ENCODE measurements at regions not wholly inside any gene's neighbourhood (a gene's known extent, or its start where the extent isn't known, plus 50 kb on each side); places are given as distances from the start of the nearest gene placed in this dataset.
A peak's percentile ranks its signal among the peaks of the same experiment; 100 is the strongest.

- no peak for DNase-seq
Measured at GRCh38 chr7:25852211-25852938, 299.6 kb upstream of the NFE2L3 start.

DNA sequence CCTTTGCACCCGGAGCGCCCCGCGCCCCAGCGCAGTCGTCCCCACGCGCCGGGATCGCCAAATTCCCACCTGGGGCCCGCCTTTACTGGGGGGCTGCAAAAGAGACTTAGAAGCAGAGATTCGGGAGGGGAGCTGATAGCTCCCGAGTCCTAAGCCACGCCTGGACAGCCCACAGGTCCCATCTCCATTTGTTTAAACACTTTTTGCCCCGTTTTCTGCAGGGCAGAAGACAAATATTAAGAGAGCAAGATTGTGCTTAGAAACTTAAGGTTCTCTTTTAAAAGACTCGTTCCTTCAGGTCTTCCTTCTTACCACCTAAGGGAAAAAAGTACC is 299.1 kb upstream of the NFE2L3 start:
- DNase-seq: no peak

- no peak for DNase-seq
Measured at GRCh38 chr7:25853314-25853713, 298.7 kb upstream of the NFE2L3 start.

DNA sequence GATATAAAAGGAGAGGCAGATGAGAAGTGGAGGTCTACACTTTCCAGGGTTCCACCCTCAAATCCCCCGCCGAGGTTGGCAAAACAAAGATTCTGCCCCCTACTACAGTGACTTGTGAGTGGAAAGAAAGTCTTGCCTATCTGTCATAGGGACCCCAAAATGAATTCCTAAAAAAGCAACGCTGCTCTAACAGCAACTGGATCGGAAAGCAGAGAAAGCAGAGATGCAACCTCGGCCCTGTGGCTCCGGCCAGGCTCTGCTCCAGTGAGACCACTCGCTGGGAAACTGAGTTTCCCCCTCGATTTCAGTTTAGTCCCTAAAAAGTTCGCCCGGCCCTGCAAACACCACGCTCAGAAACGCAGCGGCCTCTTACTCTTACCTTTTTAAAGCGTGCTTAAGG is 297.9 kb upstream of the NFE2L3 start:
- no peak for DNase-seq

- peak in 1 of 5 donors; percentile 88 for DNase-seq
Measured at GRCh38 chr7:25854608-25855497, 297.1 kb upstream of the NFE2L3 start.

GRCh38 chr7:25855854-25856782 is 295.9 kb upstream of the NFE2L3 start:
- no peak for DNase-seq

DNA sequence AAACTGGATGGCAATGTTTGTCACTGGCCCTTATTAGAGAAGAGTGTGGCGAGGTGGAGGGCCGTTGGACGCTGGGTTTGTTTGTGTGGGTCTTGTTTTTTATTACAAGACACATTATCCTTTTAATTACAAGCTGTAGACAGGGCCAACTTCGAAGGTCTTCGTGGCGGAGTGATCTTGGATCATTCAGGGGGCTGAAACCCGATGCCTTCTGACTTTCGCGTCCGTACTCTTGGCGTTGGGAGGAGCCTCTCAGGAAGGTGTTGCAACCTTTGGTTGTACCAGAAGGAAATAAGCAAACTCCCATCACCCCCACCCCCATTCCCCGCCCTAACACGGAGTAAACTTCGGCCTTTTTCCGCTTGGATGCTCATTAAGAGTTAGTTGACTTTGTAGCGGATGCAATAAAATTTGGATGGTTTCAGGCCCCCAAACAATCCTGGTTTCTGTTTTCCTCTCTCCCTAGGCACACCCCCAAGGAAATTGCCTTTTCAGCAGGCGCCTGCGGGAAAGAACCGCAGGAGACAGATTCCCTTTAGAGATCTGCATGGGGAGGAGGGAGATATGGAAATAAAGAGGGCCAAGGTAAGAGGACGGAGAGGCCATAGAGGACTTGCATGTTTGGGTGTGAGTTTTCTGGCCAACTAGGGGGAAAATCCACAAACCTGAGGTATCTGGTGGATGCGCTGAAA is 294.5 kb upstream of the NFE2L3 start:
- no peak for DNase-seq

DNA sequence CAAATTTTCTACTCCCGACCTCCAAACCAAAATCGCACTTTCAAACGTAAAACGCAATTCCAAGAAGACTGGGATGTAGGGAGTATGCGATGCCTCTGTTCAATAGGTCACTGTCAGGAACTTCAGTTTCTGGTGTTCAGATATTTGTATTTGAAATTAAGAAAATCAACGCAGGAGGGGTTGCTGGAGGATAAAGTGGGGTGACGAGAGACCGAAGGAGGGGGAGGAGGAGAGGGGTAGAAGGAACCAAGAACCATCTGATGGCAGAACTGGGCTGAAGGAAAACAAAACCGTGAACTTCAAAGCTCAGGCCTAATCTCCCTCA is 293.8 kb upstream of the NFE2L3 start:
- no peak for DNase-seq

DNA sequence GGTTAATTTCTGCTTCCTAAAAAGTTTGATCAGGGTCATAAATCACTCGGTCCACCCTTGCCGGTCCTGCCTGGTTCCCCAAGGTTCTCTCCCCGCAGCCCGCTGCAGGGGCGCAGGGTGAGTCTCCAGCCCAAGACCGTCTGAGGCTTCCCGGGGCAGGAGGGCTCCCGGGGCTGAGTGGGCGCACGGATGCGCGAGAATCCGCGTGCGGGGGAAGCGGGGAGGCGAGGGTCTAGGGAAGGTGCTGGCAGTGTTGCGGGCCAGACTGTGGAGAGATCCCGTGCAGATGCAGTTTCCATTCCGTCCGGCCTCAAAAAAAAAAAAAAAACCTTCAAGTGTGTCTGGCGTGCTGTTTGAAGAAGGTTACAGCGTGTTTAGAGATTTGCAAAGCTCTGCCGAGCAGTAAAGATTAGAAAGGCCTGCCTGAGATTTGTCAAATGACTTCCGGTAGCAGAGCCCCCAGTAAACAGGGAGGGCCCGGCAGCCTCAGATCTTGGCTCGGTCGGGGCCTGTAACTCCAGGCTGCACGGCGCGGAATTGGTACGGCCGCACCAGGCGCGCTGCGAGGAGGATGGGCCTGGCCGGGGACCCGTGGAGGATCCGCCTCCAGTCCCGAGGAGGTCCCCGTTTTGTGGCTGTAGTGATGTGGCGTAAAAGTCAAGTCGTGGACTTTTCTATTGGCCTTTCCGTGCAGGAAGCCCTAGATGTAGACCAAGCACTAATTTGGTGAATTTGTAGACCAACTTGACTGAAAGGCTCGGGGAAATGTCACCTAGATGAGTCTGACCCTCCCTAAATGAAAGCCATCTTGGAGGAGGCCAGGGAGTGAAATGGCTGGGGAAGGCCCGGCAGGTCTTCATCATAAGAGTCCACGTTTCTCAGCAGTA is 293.2 kb upstream of the NFE2L3 start:
- peak in 1 of 5 donors; percentile 23 for DNase-seq

DNA sequence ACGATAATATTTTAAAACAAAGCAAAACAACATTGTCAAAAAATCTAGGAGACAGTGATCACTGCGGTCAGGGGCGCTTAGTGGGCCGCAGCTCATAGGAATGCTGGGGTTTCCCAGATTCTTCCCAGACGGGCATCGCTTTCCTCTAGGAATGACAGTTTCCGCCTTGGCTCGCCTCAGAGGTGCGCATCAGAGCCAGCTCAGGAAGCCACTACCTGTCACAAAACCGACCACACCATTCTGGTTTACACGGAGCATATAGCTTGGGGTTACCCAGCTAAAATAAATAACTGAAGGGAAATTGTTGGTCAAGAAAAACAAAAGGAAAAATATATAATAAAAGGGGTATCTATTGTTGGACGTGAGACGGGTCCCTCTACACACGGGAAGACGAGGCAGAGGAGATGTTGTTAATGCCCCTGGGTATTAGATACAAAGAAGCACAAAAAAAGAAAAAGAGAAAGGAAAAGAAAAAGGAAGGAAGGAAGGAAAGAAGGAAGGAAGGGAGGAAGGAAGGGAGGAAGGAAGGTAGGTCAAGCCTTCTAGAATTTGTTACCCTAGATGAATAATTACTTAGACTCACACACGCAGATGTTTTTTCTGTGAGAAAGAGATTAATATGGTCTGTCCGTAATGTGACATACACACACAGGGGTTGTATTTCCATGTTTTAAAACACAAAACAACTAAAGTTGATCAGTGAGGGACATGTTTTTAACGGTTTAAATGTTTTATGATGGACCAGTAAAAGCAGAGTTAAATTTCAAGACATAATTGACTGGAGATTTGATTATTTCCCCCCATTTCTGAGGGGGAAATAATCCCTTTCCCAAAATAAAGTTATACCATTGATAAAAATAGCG is 292.4 kb upstream of the NFE2L3 start:
- DNase-seq: no peak

DNA sequence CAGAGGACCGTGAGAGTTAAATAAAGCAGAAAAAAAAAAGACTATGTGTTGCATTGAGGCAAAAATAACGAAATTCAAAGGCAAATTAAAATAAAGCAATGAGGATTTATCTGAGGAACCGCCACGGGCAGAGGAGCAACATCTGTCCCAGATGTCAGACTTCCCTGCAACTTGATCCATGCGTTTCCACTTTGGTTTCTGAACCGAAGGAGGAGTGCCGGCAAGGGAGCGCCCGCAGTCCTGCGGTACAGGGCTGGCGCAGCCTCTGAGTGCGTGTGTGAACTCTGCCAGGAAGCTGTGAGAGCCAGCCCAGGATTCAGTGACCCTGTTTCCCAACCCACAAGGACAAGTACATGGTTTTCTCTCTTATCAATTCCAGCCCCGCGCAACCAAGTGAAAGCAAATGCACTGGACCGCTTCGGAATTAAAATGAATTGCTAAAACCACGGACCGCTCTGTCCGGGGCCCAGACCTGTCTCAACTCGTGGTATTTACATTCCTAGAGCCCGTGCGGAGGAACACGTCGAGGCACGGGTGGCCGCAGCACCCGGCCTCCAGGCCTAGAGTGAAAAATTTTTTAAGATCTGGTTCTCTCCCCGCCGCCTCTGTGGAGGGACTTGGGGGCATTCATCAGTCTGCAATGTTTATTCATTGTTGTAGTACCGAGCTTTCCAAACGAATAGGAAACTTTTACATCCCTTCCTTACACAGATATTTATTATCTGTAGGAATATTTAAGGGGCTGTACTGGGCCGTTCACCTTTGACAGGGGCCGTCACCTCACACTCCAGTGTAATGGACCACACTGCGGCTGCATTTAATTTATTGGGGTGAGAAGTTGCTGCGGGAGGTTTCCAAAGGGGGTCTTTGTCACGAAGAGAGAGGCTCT is 291.5 kb upstream of the NFE2L3 start:
- no peak for DNase-seq

DNA sequence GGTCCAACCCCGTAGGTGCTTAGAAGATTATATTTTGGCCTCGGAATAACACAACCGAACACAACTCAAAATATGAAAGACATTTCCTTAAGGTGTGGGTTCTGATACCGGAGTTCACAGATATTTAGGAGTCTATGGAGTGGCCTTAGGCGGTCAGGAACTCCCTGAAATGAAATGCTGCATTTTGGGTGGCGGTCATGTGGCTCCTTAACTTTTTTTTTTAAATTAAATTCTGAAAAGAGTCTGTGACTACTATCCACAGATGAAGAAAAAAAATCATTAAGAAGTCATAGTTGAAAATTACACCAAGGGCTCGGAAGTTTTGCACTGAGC is 290.9 kb upstream of the NFE2L3 start:
- DNase-seq: no peak

GRCh38 chr7:25861601-25862260 is 290.3 kb upstream of the NFE2L3 start:
- no peak for DNase-seq

- DNase-seq: peak; percentile 43 to 99 (median 55)
Measured at GRCh38 chr7:25862261-25863004, 289.6 kb upstream of the NFE2L3 start.

GRCh38 chr7:25863005-25863728 is 288.8 kb upstream of the NFE2L3 start:
- no peak for DNase-seq

GRCh38 chr7:25863729-25864110 is 288.3 kb upstream of the NFE2L3 start:
- DNase-seq: no peak

GRCh38 chr7:25864511-25864910 is 287.5 kb upstream of the NFE2L3 start:
- DNase-seq: no peak
